MM.1S (cell line): ENCODE measurements at regions not wholly inside any gene's neighbourhood (a gene's known extent, or its start where the extent isn't known, plus 50 kb on each side); places are given as distances from the start of the nearest gene placed in this dataset.

Source experiments
- DNase-seq: peaks from one replicate; pipeline ENCODE4 v3.0.0-alpha.2; 2015
- H2AFZ ChIP-seq: fragments of 300-600 bp; sonication (generic); 2 replicates; pipeline ENCODE4 v1.6.0; 2016; ENCODE audit warnings: antibody characterized with exemption, low read length
- H3F3A ChIP-seq: fragments of 300-600 bp; sonication (generic); 2 replicates; pipeline ENCODE4 v1.6.1; 2016; ENCODE audit warnings: mild to moderate bottlenecking, antibody characterized with exemption, low read length, moderate library complexity, mixed read lengths; ENCODE audit not compliant: insufficient read depth
- H3K27ac ChIP-seq: fragments of 300-600 bp; sonication (generic); 2 replicates; pipeline ENCODE4 v1.5.1; 2016; ENCODE audit warnings: mild to moderate bottlenecking, low read length
- H3K27me3 ChIP-seq: fragments of 300-600 bp; sonication (generic); replicated peaks from 2 replicates; pipeline ENCODE4 v1.6.0; 2016; ENCODE audit warnings: low read length; ENCODE audit not compliant: insufficient read depth
- H3K36me3 ChIP-seq: fragments of 300-600 bp; sonication (generic); replicated peaks from 2 replicates; pipeline ENCODE4 v1.6.1; 2016; ENCODE audit warnings: mild to moderate bottlenecking, low read length, mixed read lengths; ENCODE audit not compliant: insufficient read depth
- H3K4me1 ChIP-seq: fragments of 300-600 bp; sonication (generic); 2 replicates; pipeline ENCODE4 v1.6.1; 2016; ENCODE audit warnings: low read length, mixed read lengths
- H3K4me2 ChIP-seq: fragments of 300-600 bp; sonication (generic); 2 replicates; pipeline ENCODE4 v1.6.0; 2016; ENCODE audit warnings: low read depth, low read length
- H3K4me3 ChIP-seq: fragments of 300-600 bp; sonication (generic); 2 replicates; pipeline ENCODE4 v1.5.1; 2016; ENCODE audit warnings: low read length, mixed read lengths
- H3K79me2 ChIP-seq: fragments of 300-600 bp; sonication (generic); 2 replicates; pipeline ENCODE4 v1.6.1; 2016; ENCODE audit warnings: mixed run types, low read length, mixed read lengths
- H3K9ac ChIP-seq: fragments of 300-600 bp; sonication (generic); 2 replicates; pipeline ENCODE4 v1.6.1; 2016; ENCODE audit warnings: low read length, mixed read lengths
- H3K9me2 ChIP-seq: fragments of 300-600 bp; sonication (generic); replicated peaks from 2 replicates; pipeline ENCODE4 v1.6.1; 2016; ENCODE audit warnings: mild to moderate bottlenecking, low read length, mixed read lengths; ENCODE audit not compliant: insufficient read depth
- H3K9me3 ChIP-seq: fragments of 300-600 bp; sonication (generic); replicated peaks from 2 replicates; pipeline ENCODE4 v1.6.1; 2016; ENCODE audit warnings: mild to moderate bottlenecking, low read length, mixed read lengths; ENCODE audit not compliant: insufficient read depth
- H4K20me1 ChIP-seq: fragments of 300-600 bp; sonication (generic); 2 replicates; pipeline ENCODE4 v1.6.1; 2016; ENCODE audit warnings: mild to moderate bottlenecking, low read length, moderate library complexity, mixed read lengths; ENCODE audit not compliant: insufficient read depth
- CTCF ChIP-seq: fragments of 300-600 bp; sonication (generic); IDR thresholded peaks from 2 replicates; pipeline ENCODE4 v1.5.1; 2016; ENCODE audit warnings: antibody characterized with exemption, low read length, mixed read lengths
- EZH2 ChIP-seq: fragments of 300-600 bp; sonication (generic); optimal IDR thresholded peaks from 2 replicates; pipeline ENCODE3; 2017; ENCODE audit warnings: low read depth, mild to moderate bottlenecking, antibody characterized with exemption, low read length, mixed read lengths
- EZH2phosphoT487 ChIP-seq: fragments of 300-600 bp; sonication (generic); IDR thresholded peaks from 2 replicates; pipeline ENCODE4 v1.6.1; 2018; ENCODE audit warnings: antibody characterized with exemption, low read length

DNA sequence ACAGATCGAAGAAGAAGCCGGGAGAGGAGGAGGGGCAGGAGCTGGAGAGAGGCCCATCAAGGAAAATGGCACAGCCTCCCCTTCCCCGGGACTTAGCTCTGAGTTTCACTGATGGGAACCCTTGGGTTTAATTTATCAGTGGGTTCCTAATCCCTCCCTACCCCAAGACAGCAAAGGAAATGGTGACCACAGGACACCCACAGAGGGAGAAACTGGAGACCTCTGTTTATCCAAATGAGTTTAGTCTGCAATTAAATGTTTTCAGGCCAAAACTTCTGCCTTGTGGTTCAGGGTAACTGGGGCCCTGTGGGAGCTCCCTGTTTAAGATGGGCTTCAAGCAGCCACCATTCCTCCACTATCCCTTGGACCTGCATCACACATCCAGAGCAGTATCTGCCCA, 190.8 kb upstream of the TOPAZ1 start:
- peaks cover 6% of the 10 kb centered on the region for H3F3A ChIP-seq
- no peak overlapping the region for H3K4me2 ChIP-seq
- no peaks in the 10 kb centered on the region for H3K36me3 ChIP-seq
- TF ChIP-seq EZH2 (no peak), EZH2phosphoT487 (no peak), CTCF (no peak)
- H3K9me3 ChIP-seq, result no peaks in the 10 kb centered on the region
- no peak overlapping the region for H2AFZ ChIP-seq
- 0 out of 2 replicates have a peak, but pooled peaks cover 8% of the 10 kb centered on the region for H3K79me2 ChIP-seq
- no peak for DNase-seq
- H3K4me1 ChIP-seq, result peaks cover 8% of the 10 kb centered on the region
- no peak overlapping the region for H3K27ac ChIP-seq
- no peak overlapping the region for H3K4me3 ChIP-seq
- no peak overlapping the region for H3K9ac ChIP-seq
- H3K9me2 ChIP-seq, result no peaks in the 10 kb centered on the region
- no peaks in the 10 kb centered on the region for H4K20me1 ChIP-seq
- no peaks in the 10 kb centered on the region for H3K27me3 ChIP-seq

DNA sequence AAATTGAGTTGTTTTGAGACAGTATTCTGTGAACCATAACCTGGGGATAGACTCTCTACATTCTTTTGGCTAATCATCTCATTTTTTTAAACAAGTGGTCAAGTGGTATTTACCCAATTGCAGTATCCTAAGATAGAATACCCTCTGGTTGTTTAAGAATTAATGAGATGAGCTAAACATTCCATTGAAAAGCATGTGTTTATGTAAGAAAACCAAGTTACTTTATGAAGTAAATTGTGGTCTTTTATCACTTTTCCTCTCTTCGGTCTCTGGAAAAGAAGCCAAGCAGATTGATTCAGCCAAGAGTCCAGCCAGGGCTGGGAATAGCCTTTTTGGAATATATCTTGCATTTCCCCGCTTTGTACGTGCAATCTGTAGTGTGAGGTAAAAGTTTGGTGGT, 185.7 kb upstream of the TOPAZ1 start:
- Histone ChIP-seq H3K79me2 (no peaks in the 10 kb centered on the region), H3K36me3 (no peaks in the 10 kb centered on the region), H3K27ac (no peak overlapping the region), H3K9me3 (no peaks in the 10 kb centered on the region), H3K9ac (no peak overlapping the region), H3F3A (no peaks in the 10 kb centered on the region), H2AFZ (no peak overlapping the region), H3K27me3 (no peaks in the 10 kb centered on the region), H3K4me3 (no peak overlapping the region), H3K4me2 (no peak overlapping the region), H3K4me1 (no peaks in the 10 kb centered on the region), H3K9me2 (no peaks in the 10 kb centered on the region), H4K20me1 (no peaks in the 10 kb centered on the region)
- TF ChIP-seq EZH2phosphoT487 (no peak), CTCF (no peak), EZH2 (no peak)
- DNase-seq, result no peak

- Histone ChIP-seq H3K9ac (no peak overlapping the region), H3K27ac (no peak overlapping the region), H2AFZ (no peak overlapping the region), H3K36me3 (no peaks in the 10 kb centered on the region), H3K9me3 (no peaks in the 10 kb centered on the region), H3K27me3 (no peaks in the 10 kb centered on the region), H3F3A (no peaks in the 10 kb centered on the region), H3K4me1 (no peaks in the 10 kb centered on the region), H3K4me2 (no peak overlapping the region), H3K9me2 (no peaks in the 10 kb centered on the region), H3K79me2 (no peaks in the 10 kb centered on the region), H3K4me3 (no peak overlapping the region), H4K20me1 (no peaks in the 10 kb centered on the region)
- TF ChIP-seq EZH2 (no peak), CTCF (no peak), EZH2phosphoT487 (no peak)
- DNase-seq, result no peak
Observed at GRCh38 chr3:44056446-44057240, 185.0 kb upstream of the TOPAZ1 start.
